GM10266 (cell line): ENCODE measurements at regions not wholly inside any gene's neighbourhood (a gene's known extent, or its start where the extent isn't known, plus 50 kb on each side); places are given as distances from the start of the nearest gene placed in this dataset.

Source experiments
- DNase-seq: peaks from one replicate; pipeline ENCODE4 v3.0.0; 2012; ENCODE audit errors: extremely low spot score
- CTCF ChIP-seq: IDR thresholded peaks from 2 replicates; pipeline ENCODE4 v1.5.1; 2012; ENCODE audit warnings: mild to moderate bottlenecking, low read depth; ENCODE audit not compliant: control insufficient read depth, insufficient read depth; ENCODE audit errors: missing control alignments

- TF ChIP-seq CTCF: no peak
- no peak for DNase-seq
Measured at GRCh38 chr3:30285188-30286006, 321.0 kb upstream of the TGFBR2 start.

GRCh38 chr3:30286007-30286669 lies 320.3 kb upstream of the TGFBR2 start:
- TF ChIP-seq CTCF: no peak
- no peak for DNase-seq

- TF ChIP-seq CTCF: no peak
- no peak for DNase-seq
Measured at GRCh38 chr3:30286811-30287210, 319.6 kb upstream of the TGFBR2 start.

- no peak for DNase-seq
- TF ChIP-seq CTCF: no peak
Measured at GRCh38 chr3:30288830-30289229, 317.6 kb upstream of the TGFBR2 start.

GRCh38 chr3:30289324-30289723 lies 317.1 kb upstream of the TGFBR2 start:
- no peak for DNase-seq
- no peak for TF ChIP-seq CTCF

- DNase-seq: no peak
Measured at GRCh38 chr3:30289766-30290165, 316.6 kb upstream of the TGFBR2 start.

More at GRCh38 chr3:30289766-30290165, 316.6 kb upstream of the TGFBR2 start:
- TF ChIP-seq CTCF: no peak
